Right lobe of liver (tissue), 4 donors: ENCODE measurements at regions not wholly inside any gene's neighbourhood (a gene's known extent, or its start where the extent isn't known, plus 50 kb on each side); places are given as distances from the start of the nearest gene placed in this dataset.
"Not testable (repeated sequence)": the region's sequence is repeated elsewhere in the genome, so short reads cannot be mapped to it uniquely, and the experiment has no call there.

Experiments
- CTCF ChIP-seq, 4 donors: fragments of 200-600 bp in 3 of 4; fragments of 450-650 bp in 1 of 4; IDR thresholded peaks; one replicate each; pipeline versions ENCODE4 v1.5.1 to v1.8.0; 2016 to 2022; ENCODE audit warnings: antibody characterized with exemption in 4 of 4, mild to moderate bottlenecking in 2 of 4
- POLR2A ChIP-seq: fragments of 450-650 bp; IDR thresholded peaks from one replicate; pipeline ENCODE4 v1.6.1; 2017; ENCODE audit warnings: antibody characterized with exemption, mild to moderate bottlenecking
- donor health status: DM: no; HTN: no; CAD: no.
- donor health status: DM: no; HTN: no; CAD: no.
- donor health status: DM: no; HTN: yes; CAD: no.

GRCh38 chr6:74888741-74889140 lies 317.1 kb downstream of the COL12A1 start:
- TF ChIP-seq POLR2A; CTCF (IDR thresholded peaks at IDR 0.05): not testable (repeated sequence)
